ENCODE measurements at regions not wholly inside any gene's neighbourhood (a gene's known extent, or its start where the extent isn't known, plus 50 kb on each side); places are given as distances from the start of the nearest gene placed in this dataset.

- 88% methylated on average over 5 of the region's 5 CpGs for WGBS
- Histone ChIP-seq H3K36me3 (ENCODE audit: insufficient read depth, low read length) (no peaks in the 10 kb centered on the region), H3K9me3 (ENCODE audit: insufficient read depth, low read depth, low read length) (no peaks in the 10 kb centered on the region), H3K4me1 (ENCODE audit: insufficient read depth, low read length) (peaks cover 13% of the 10 kb centered on the region), H3K27ac (ENCODE audit: low read depth, low read length) (no peak overlapping the region), H3K9ac (ENCODE audit: low read depth, low read length) (no peak overlapping the region), H3K4me3 (ENCODE audit: low read length) (no peak overlapping the region), H3K27me3 (ENCODE audit: insufficient read depth, low read length) (peaks cover 14% of the 10 kb centered on the region)
Observed at GRCh38 chr19:30717381-30717780, 345.2 kb downstream of the ZNF536 start.

DNA sequence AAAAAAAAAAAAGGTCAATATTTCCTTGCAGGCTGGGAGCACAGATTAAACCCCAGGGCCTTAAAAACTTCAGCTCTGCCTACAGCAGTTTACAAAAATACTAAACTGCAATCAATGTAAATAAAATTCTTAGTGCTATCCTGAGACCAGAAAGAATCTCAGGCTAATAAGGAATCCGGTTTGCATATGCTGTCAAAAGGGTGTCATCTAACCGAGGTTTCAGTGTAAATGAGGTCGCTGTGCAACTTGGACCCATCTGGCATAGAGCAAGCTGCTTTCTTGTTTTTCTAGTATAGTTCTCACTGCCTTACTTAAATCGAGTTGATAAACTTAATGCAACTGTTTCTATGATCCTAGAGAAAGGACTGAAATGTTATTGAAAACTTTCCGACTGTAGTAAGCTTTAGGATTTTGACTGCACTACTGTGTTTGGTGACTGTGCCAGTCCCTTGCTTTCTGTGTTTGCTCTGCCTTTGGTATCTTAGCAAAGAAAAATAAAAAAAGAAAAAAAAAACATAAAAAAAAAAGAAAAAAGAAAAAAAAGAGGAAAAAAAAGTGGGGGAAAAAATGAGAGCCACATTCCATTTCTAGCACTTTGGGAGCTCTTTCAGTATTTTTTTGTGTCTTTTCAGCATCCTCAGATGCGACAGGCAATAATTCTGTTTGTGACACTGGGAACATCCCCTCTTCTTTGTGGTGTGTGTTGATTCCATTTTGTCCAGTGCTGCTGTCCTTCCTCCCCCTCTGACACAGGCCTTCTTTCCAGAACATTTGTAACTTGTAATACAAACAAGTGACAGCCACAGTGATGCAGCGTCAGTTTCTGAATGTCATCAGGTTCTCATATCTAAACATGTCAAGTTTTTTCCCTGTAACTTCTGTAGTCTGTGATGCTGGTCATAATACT, 340.5 kb downstream of the ZNF536 start:
- H3K4me1 ChIP-seq (ENCODE audit: insufficient read depth, low read length), result peaks cover 8% of the 10 kb centered on the region; the same call in 1 of the 2 replicates
- H3K9me3 ChIP-seq (ENCODE audit: insufficient read depth, low read depth, low read length), result no peaks in the 10 kb centered on the region
- no peak overlapping the region for H3K9ac ChIP-seq (ENCODE audit: low read depth, low read length)
- H3K27ac ChIP-seq (ENCODE audit: low read depth, low read length), result no peak overlapping the region
- H3K4me3 ChIP-seq (ENCODE audit: low read length), result no peak overlapping the region
- H3K27me3 ChIP-seq (ENCODE audit: insufficient read depth, low read length), result no peaks in the 10 kb centered on the region
- no peaks in the 10 kb centered on the region for H3K36me3 ChIP-seq (ENCODE audit: insufficient read depth, low read length)
- 88% methylated on average over 7 of the region's 7 CpGs for WGBS

GRCh38 chr19:30711826-30712225, 339.6 kb downstream of the ZNF536 start:
- H3K4me1 ChIP-seq (ENCODE audit: insufficient read depth, low read length), result peaks cover 8% of the 10 kb centered on the region; the same call in 1 of the 2 replicates
- no peak overlapping the region for H3K27ac ChIP-seq (ENCODE audit: low read depth, low read length)
- no peak overlapping the region for H3K9ac ChIP-seq (ENCODE audit: low read depth, low read length)
- WGBS, result 100% methylated on average over 4 of the region's 4 CpGs
- no peaks in the 10 kb centered on the region for H3K27me3 ChIP-seq (ENCODE audit: insufficient read depth, low read length)
- H3K4me3 ChIP-seq (ENCODE audit: low read length), result no peak overlapping the region
- no peaks in the 10 kb centered on the region for H3K9me3 ChIP-seq (ENCODE audit: insufficient read depth, low read depth, low read length)
- H3K36me3 ChIP-seq (ENCODE audit: insufficient read depth, low read length), result no peaks in the 10 kb centered on the region

- WGBS, result 66% methylated on average over 17 of the region's 17 CpGs
- Histone ChIP-seq H3K4me3 (ENCODE audit: low read length) (no peak overlapping the region), H3K9me3 (ENCODE audit: insufficient read depth, low read depth, low read length) (no peaks in the 10 kb centered on the region), H3K27me3 (ENCODE audit: insufficient read depth, low read length) (no peaks in the 10 kb centered on the region), H3K36me3 (ENCODE audit: insufficient read depth, low read length) (no peaks in the 10 kb centered on the region), H3K4me1 (ENCODE audit: insufficient read depth, low read length) (peaks cover 8% of the 10 kb centered on the region; the same call in 1 of the 2 replicates), H3K27ac (ENCODE audit: low read depth, low read length) (no peak overlapping the region), H3K9ac (ENCODE audit: low read depth, low read length) (no peak overlapping the region)
Observed at GRCh38 chr19:30711296-30711695, 339.1 kb downstream of the ZNF536 start.

DNA sequence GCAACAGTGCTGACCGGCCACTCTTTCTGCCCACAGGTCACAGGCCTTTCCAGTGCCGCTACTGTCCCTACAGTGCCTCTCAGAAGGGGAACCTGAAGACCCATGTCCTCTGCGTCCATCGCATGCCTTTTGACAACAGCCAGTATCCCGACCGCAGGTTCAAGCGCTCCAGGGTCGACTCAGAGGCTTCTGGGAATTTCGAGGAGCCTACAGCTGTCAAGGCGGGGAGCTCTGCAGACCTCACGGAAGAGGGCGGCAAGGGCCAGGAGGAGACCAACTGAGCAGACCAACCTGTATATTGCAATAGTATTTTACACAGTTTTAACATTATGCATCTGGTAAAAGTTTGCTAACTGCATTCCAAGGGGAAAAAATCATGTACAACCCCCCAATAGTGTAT, 338.5 kb downstream of the ZNF536 start:
- no peaks in the 10 kb centered on the region for H3K36me3 ChIP-seq (ENCODE audit: insufficient read depth, low read length)
- H3K4me3 ChIP-seq (ENCODE audit: low read length), result no peak overlapping the region
- H3K27ac ChIP-seq (ENCODE audit: low read depth, low read length), result no peak overlapping the region
- no peak overlapping the region for H3K9ac ChIP-seq (ENCODE audit: low read depth, low read length)
- H3K4me1 ChIP-seq (ENCODE audit: insufficient read depth, low read length), result peaks cover 8% of the 10 kb centered on the region; the same call in 1 of the 2 replicates
- H3K27me3 ChIP-seq (ENCODE audit: insufficient read depth, low read length), result no peaks in the 10 kb centered on the region
- 82% methylated on average over 12 of the region's 12 CpGs for WGBS
- no peaks in the 10 kb centered on the region for H3K9me3 ChIP-seq (ENCODE audit: insufficient read depth, low read depth, low read length)

- H3K27ac ChIP-seq (ENCODE audit: low read depth, low read length), result no peak overlapping the region
- peaks cover 8% of the 10 kb centered on the region; the same call in 1 of the 2 replicates for H3K4me1 ChIP-seq (ENCODE audit: insufficient read depth, low read length)
- H3K9me3 ChIP-seq (ENCODE audit: insufficient read depth, low read depth, low read length), result no peaks in the 10 kb centered on the region
- no peak overlapping the region for H3K4me3 ChIP-seq (ENCODE audit: low read length)
- WGBS, result 95% methylated on average over 11 of the region's 11 CpGs
- H3K9ac ChIP-seq (ENCODE audit: low read depth, low read length), result no peak overlapping the region
- H3K36me3 ChIP-seq (ENCODE audit: insufficient read depth, low read length), result no peaks in the 10 kb centered on the region
- no peaks in the 10 kb centered on the region for H3K27me3 ChIP-seq (ENCODE audit: insufficient read depth, low read length)
Observed at GRCh38 chr19:30708416-30709178, 336.4 kb downstream of the ZNF536 start.

GRCh38 chr19:30704771-30705330, 332.7 kb downstream of the ZNF536 start:
- H3K27me3 ChIP-seq (ENCODE audit: insufficient read depth, low read length), result no peaks in the 10 kb centered on the region
- no peak overlapping the region for H3K9ac ChIP-seq (ENCODE audit: low read depth, low read length)
- no peaks in the 10 kb centered on the region for H3K36me3 ChIP-seq (ENCODE audit: insufficient read depth, low read length)
- H3K27ac ChIP-seq (ENCODE audit: low read depth, low read length), result no peak overlapping the region
- no peak overlapping the region for H3K4me3 ChIP-seq (ENCODE audit: low read length)
- H3K4me1 ChIP-seq (ENCODE audit: insufficient read depth, low read length), result no peaks in the 10 kb centered on the region
- WGBS, result 93% methylated on average over 3 of the region's 4 CpGs
- H3K9me3 ChIP-seq (ENCODE audit: insufficient read depth, low read depth, low read length), result no peaks in the 10 kb centered on the region

DNA sequence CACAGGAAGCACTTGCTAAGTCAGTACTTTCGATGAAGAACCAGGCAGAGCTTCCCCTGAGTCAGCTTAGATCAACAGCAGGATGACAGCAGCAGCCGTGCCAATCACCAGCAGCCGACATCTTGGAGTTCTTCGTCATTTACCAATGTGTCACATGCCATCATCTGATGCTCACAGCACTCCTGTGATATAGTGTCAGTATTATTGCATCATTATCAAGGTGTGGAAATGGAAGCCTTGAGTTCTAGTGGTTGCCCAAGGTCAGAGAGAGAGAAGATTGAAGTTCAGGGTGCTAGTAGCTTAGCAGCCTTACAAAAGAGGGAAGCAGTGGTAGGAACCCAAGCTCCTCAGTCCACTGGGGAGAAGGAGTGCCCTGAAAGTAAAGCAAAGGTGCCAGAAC, 331.5 kb downstream of the ZNF536 start:
- Histone ChIP-seq H3K27me3 (ENCODE audit: insufficient read depth, low read length) (no peaks in the 10 kb centered on the region), H3K4me1 (ENCODE audit: insufficient read depth, low read length) (no peaks in the 10 kb centered on the region), H3K36me3 (ENCODE audit: insufficient read depth, low read length) (no peaks in the 10 kb centered on the region), H3K9ac (ENCODE audit: low read depth, low read length) (no peak overlapping the region), H3K4me3 (ENCODE audit: low read length) (no peak overlapping the region), H3K27ac (ENCODE audit: low read depth, low read length) (no peak overlapping the region), H3K9me3 (ENCODE audit: insufficient read depth, low read depth, low read length) (no peaks in the 10 kb centered on the region)
- WGBS, result 92% methylated on average over 4 of the region's 4 CpGs

DNA sequence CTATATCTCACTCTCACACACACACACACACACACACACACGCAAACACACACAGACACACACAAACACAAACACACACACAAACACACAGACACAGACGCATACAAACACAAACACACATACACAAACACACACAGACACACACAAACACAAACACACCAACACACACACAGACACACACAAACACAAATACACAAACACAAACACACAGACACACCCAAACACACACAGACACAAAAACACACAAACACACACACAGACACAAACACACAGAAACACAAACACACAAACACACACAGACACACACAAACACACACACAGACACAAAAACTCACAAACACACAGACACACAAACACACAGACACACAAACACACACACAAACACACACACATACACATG, 329.0 kb downstream of the ZNF536 start:
- H3K27me3 ChIP-seq (ENCODE audit: insufficient read depth, low read length), result no peaks in the 10 kb centered on the region
- no peak overlapping the region for H3K4me3 ChIP-seq (ENCODE audit: low read length)
- H3K9ac ChIP-seq (ENCODE audit: low read depth, low read length), result no peak overlapping the region
- no peaks in the 10 kb centered on the region for H3K9me3 ChIP-seq (ENCODE audit: insufficient read depth, low read depth, low read length)
- H3K27ac ChIP-seq (ENCODE audit: low read depth, low read length), result no peak overlapping the region
- WGBS, result 79% methylated on average over 2 of the region's 2 CpGs
- H3K36me3 ChIP-seq (ENCODE audit: insufficient read depth, low read length), result no peaks in the 10 kb centered on the region
- H3K4me1 ChIP-seq (ENCODE audit: insufficient read depth, low read length), result peaks cover 2% of the 10 kb centered on the region

DNA sequence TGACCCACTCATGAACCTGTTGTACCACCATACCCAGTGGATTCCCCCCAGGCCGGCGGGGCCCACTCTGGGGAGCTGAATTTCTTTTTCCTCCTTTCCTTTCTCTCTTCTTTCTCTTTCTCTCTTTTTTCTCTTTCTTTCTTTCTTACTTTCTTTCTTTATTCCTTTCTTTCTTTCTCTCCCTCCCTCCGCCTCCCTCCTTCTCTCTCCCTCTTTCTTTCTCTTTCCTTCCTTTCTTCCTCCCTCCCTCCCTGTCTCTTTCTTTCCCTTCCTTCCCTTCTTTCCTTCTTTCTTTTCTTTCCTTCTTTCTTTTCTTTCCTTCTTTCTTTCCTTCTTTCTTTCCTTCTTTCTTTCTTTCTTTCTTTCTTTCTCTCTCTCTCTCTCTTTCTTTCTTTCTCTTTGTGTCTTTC, 327.7 kb downstream of the ZNF536 start:
- H3K27ac ChIP-seq (ENCODE audit: low read depth, low read length), result no peak overlapping the region
- peaks cover 6% of the 10 kb centered on the region for H3K4me1 ChIP-seq (ENCODE audit: insufficient read depth, low read length)
- no peak overlapping the region for H3K9ac ChIP-seq (ENCODE audit: low read depth, low read length)
- no peaks in the 10 kb centered on the region for H3K9me3 ChIP-seq (ENCODE audit: insufficient read depth, low read depth, low read length)
- no peak overlapping the region for H3K4me3 ChIP-seq (ENCODE audit: low read length)
- whole genome bisulfite sequencing, result 91% methylated on average over 3 of the region's 3 CpGs
- no peaks in the 10 kb centered on the region for H3K27me3 ChIP-seq (ENCODE audit: insufficient read depth, low read length)
- H3K36me3 ChIP-seq (ENCODE audit: insufficient read depth, low read length), result no peaks in the 10 kb centered on the region

DNA sequence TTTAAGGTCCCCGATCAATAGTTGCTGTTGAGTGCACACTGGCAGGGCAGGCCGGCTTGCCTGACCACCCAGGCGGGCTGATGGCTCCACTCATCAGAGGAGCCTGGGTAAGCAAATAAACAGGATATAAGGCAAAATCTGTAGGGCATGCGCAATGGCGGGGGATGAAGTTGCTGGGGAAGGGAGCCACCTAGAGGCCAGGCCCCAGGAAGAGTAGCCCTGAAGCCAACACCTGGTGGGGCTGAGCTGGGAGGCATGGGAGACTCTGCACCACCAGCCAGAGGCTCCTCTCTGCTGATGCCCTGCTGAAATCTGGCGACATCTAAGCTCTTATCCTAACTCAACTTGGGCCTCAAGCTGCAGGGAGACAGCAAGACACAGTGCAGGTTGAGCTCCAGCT, 324.3 kb downstream of the ZNF536 start:
- Histone ChIP-seq H3K36me3 (ENCODE audit: insufficient read depth, low read length) (no peaks in the 10 kb centered on the region), H3K4me3 (ENCODE audit: low read length) (no peak overlapping the region), H3K27me3 (ENCODE audit: insufficient read depth, low read length) (no peaks in the 10 kb centered on the region), H3K4me1 (ENCODE audit: insufficient read depth, low read length) (peaks cover 18% of the 10 kb centered on the region), H3K27ac (ENCODE audit: low read depth, low read length) (no peak overlapping the region), H3K9me3 (ENCODE audit: insufficient read depth, low read depth, low read length) (no peaks in the 10 kb centered on the region), H3K9ac (ENCODE audit: low read depth, low read length) (no peak overlapping the region)
- 37% methylated on average over 6 of the region's 6 CpGs for WGBS
